Panc1 (cell line): ENCODE measurements at regions not wholly inside any gene's neighbourhood (a gene's known extent, or its start where the extent isn't known, plus 50 kb on each side); places are given as distances from the start of the nearest gene placed in this dataset.

ENCODE experiments used
- ATAC-seq: fragments of 200-7000 bp; cut with Tn5 transposase; 2 replicates; pipeline ENCODE4 v1.9.1; 2020; ENCODE audit warnings: mild to moderate bottlenecking, moderate library complexity
- BruUV-seq: library from RNA; stranded (reverse); fragments of 400-500 nt; replicated peaks from 2 replicates; lab custom pipeline; 2021; lab: Mats Ljungman, UMichigan
- CTCF ChIA-PET: fragments of 300-600 bp; sonication (Branson Sonifier 250); formaldehyde crosslinking; loops from one replicate; lab custom pipeline; 2022; ENCODE audit warnings: antibody characterized with exemption; lab: Charles Lee
- POLR2A ChIA-PET: fragments of 300-600 bp; sonication (Branson Sonifier 250); formaldehyde crosslinking; loops from one replicate; lab custom pipeline; 2022; ENCODE audit warnings: antibody characterized with exemption; lab: Charles Lee
- DNase-seq: peaks from one replicate; pipeline ENCODE4 v3.0.0-alpha.2; 2010; ENCODE audit warnings: low read depth, low spot score
- H3K27ac ChIP-seq: 2 replicates; pipeline ENCODE4 v1.5.1; 2011; ENCODE audit warnings: mild to moderate bottlenecking, low read length, inconsistent platforms
- H3K27me3 ChIP-seq: fragments of 200-500 bp; sonication (Bioruptor generic); 2 replicates; pipeline ENCODE4 v1.6.0; 2014; ENCODE audit warnings: low read length, inconsistent platforms; ENCODE audit not compliant: control insufficient read depth, insufficient read depth
- H3K36me3 ChIP-seq: fragments of 200-500 bp; sonication (Bioruptor generic); 2 replicates; pipeline ENCODE4 v1.5.1; 2014; ENCODE audit warnings: inconsistent platforms, mild to moderate bottlenecking, low read length, moderate library complexity; ENCODE audit not compliant: control insufficient read depth, insufficient read depth
- H3K4me1 ChIP-seq: 2 replicates; pipeline ENCODE4 v1.5.1; 2011; ENCODE audit warnings: inconsistent platforms, mild to moderate bottlenecking, low read length, moderate library complexity; ENCODE audit not compliant: control insufficient read depth, insufficient read depth
- H3K4me3 ChIP-seq, 2 experiments: 2 replicates each; pipeline ENCODE4 v1.5.1; 2011 to 2012; ENCODE audit warnings: low read depth in 2 of 2, low read length in 2 of 2, mild to moderate bottlenecking in 2 of 2, inconsistent platforms in 1 of 2, moderate library complexity in 1 of 2
- H3K9me3 ChIP-seq: fragments of 200-500 bp; sonication (Bioruptor generic); 2 replicates; pipeline ENCODE4 v1.5.1; 2014; ENCODE audit warnings: low read depth, mild to moderate bottlenecking, inconsistent platforms, low read length, moderate library complexity; ENCODE audit not compliant: control insufficient read depth, insufficient read depth
- POLR2AphosphoS5 ChIP-seq: IDR thresholded peaks from 2 replicates; pipeline ENCODE4 v1.6.1; 2012; ENCODE audit warnings: mild to moderate bottlenecking, low read depth, low read length, moderate library complexity
- REST ChIP-seq, 2 experiments: IDR thresholded peaks; 2 replicates each; pipeline ENCODE4 v1.6.1; 2011 to 2012; ENCODE audit warnings: low read depth in 2 of 2, control low read depth in 1 of 2, low read length in 1 of 2, mild to moderate bottlenecking in 1 of 2, moderate library complexity in 1 of 2; ENCODE audit not compliant: insufficient read depth in 1 of 2
- SIN3A ChIP-seq: IDR thresholded peaks from 2 replicates; pipeline ENCODE4 v1.6.1; 2012; ENCODE audit warnings: low read depth, mild to moderate bottlenecking, low read length, moderate library complexity, borderline replicate concordance; ENCODE audit not compliant: insufficient read depth
- TCF7L2 ChIP-seq: IDR thresholded peaks from 2 replicates; pipeline ENCODE4 v1.6.1; 2011; ENCODE audit warnings: mild to moderate bottlenecking, low read depth, low read length, inconsistent platforms
- in situ Hi-C: cut with HindIII; loops from 2 replicates; pipeline ENCODE4 v1.10.0; 2016; ENCODE audit warnings: low sequenced_read_pairs, low pct_unique_long_range_greater_than_20kb
- intact Hi-C: fragments of 100-400 bp; cut with micrococcal nuclease; formaldehyde crosslinking; loops from one replicate; pipeline ENCODE4 v1.10.0; 2022; ENCODE audit not compliant: unreplicated experiment
- TF ChIP-seq, protein P1 (sequence below): fragments of 450-650 bp; IDR thresholded peaks from 2 replicates; pipeline ENCODE4 v1.5.1; 2017; ENCODE audit warnings: mild to moderate bottlenecking

DNA sequence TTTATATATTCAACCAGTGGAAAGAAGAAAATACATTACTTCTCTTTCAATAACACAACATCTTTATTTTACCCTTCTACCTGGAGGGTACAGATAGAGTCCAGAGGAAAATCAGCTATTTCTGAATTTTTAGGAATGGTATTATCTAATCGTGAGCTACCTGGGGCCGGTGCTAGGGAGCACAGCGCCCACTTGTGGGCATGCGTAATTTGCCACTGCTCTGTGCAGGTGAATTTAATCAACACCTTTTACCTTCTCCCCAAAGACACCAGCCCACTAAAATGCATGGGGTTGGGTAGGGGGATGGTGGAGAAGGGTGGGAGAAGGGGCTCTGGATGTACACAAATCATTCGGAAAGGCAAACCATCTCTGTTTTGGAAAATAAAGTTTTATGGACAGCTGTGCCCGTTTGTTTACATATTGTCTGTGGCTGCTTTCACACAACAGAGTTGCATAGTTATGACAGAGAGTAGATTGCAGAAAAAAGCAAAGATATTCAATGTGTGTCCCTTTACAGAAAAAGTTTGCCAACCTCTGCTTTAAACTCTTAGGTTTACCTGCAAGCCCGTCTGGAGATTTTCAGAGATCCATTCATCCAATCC, 51.5 kb upstream of the DCC start:
- no peaks in the 10 kb centered on the region for H3K9me3 ChIP-seq
- no peak overlapping the region for H3K4me3 ChIP-seq
- in situ Hi-C loops (no loop called here), intact Hi-C loops (loop anchor here (5.0 kb wide), 1 partner anchor 621 kb away; no protein-coding TSS in a partner anchor)
- BruUV-seq, result no TSS peak
- H3K36me3 ChIP-seq, result no peaks in the 10 kb centered on the region
- H3K4me1 ChIP-seq, result no peaks in the 10 kb centered on the region
- no peaks in the 10 kb centered on the region for H3K27me3 ChIP-seq
- TF ChIP-seq SIN3A (no peak), TCF7L2 (no peak), POLR2AphosphoS5 (no peak), REST (IDR thresholded peaks at IDR 0.05; ENCODE audit: insufficient read depth in 1 of 2, low read depth in 2 of 2, low read length in 1 of 2) (no peak)
- TF ChIP-seq, protein P1, sequence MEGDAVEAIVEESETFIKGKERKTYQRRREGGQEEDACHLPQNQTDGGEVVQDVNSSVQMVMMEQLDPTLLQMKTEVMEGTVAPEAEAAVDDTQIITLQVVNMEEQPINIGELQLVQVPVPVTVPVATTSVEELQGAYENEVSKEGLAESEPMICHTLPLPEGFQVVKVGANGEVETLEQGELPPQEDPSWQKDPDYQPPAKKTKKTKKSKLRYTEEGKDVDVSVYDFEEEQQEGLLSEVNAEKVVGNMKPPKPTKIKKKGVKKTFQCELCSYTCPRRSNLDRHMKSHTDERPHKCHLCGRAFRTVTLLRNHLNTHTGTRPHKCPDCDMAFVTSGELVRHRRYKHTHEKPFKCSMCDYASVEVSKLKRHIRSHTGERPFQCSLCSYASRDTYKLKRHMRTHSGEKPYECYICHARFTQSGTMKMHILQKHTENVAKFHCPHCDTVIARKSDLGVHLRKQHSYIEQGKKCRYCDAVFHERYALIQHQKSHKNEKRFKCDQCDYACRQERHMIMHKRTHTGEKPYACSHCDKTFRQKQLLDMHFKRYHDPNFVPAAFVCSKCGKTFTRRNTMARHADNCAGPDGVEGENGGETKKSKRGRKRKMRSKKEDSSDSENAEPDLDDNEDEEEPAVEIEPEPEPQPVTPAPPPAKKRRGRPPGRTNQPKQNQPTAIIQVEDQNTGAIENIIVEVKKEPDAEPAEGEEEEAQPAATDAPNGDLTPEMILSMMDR, result peak; percentile 75
- POLR2A ChIA-PET, result no interaction called here
- CTCF ChIA-PET, result no interaction called here
- ATAC-seq (no peak), DNase-seq (peak; percentile 8)
- H3K27ac ChIP-seq, result no peak overlapping the region

DNA sequence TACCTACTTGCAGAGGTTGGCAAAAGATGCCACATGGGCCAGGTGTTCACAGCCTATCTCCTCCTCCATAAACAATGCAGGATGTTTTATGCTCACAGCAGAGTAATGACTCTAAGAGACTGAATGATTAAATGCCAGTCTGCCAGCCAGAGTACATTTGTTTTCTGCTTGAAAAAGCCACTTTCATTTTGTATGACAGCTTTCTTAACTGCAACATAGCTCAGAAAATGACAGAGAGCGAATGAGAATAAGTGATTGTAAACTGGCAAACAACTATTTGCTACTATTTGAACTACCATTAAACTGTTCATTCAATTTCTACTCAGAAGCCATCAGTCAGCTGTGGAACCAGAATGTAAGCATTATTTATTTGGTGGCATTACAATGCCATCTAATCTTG, 50.6 kb upstream of the DCC start:
- in situ Hi-C loops, result no loop called here
- ATAC-seq, result no peak
- no peak for DNase-seq
- ChIA-PET POLR2A (no interaction called here), CTCF (no interaction called here)
- no TSS peak for BruUV-seq
- no peaks in the 10 kb centered on the region for H3K4me1 ChIP-seq
- H3K27ac ChIP-seq, result no peak overlapping the region
- no peaks in the 10 kb centered on the region for H3K27me3 ChIP-seq
- no peaks in the 10 kb centered on the region for H3K9me3 ChIP-seq
- intact Hi-C loops, result loop anchor here (5.0 kb wide), 1 partner anchor 622 kb away; no protein-coding TSS in a partner anchor
- H3K4me3 ChIP-seq, result no peak overlapping the region
- H3K36me3 ChIP-seq, result no peaks in the 10 kb centered on the region
- no peak for TF ChIP-seq TCF7L2
- no peak for TF ChIP-seq POLR2AphosphoS5
- TF ChIP-seq, protein P1, result no peak
- TF ChIP-seq REST (IDR thresholded peaks at IDR 0.05; ENCODE audit: insufficient read depth in 1 of 2, low read depth in 2 of 2, low read length in 1 of 2), result no peak
- no peak for TF ChIP-seq SIN3A
